Uterus (tissue), 2 donors: ENCODE measurements at regions not wholly inside any gene's neighbourhood (a gene's known extent, or its start where the extent isn't known, plus 50 kb on each side); places are given as distances from the start of the nearest gene placed in this dataset.

Source experiments
- CTCF ChIP-seq, 4 experiments: fragments of 200-600 bp in 2 of 4; fragments of 450-650 bp in 2 of 4; sonication (generic) in 2 of 4; IDR thresholded peaks; one replicate each; pipeline ENCODE4 v1.5.1; 2016 to 2019; ENCODE audit warnings: antibody characterized with exemption in 4 of 4, mild to moderate bottlenecking in 2 of 4, moderate library complexity in 1 of 4
- POLR2A ChIP-seq, 2 donors: fragments of 450-650 bp; IDR thresholded peaks; one replicate each; pipeline ENCODE4 v1.6.1; 2016; ENCODE audit warnings: antibody characterized with exemption in 2 of 2, mild to moderate bottlenecking in 1 of 2, moderate library complexity in 1 of 2

GRCh38 chr5:2374703-2375102 lies 376.8 kb downstream of the IRX2 start:
- TF ChIP-seq CTCF (IDR thresholded peaks at IDR 0.05) (no peak), POLR2A (IDR thresholded peaks at IDR 0.05) (no peak)
